C4-2B (cell line): ENCODE measurements at regions not wholly inside any gene's neighbourhood (a gene's known extent, or its start where the extent isn't known, plus 50 kb on each side); places are given as distances from the start of the nearest gene placed in this dataset.
"Not testable (repeated sequence)": the region's sequence is repeated elsewhere in the genome, so short reads cannot be mapped to it uniquely, and the experiment has no call there.

ENCODE experiments used
- H3K27ac ChIP-seq: fragments of 450-650 bp; 2 replicates; pipeline ENCODE4 v1.5.1; 2017
- CTCF ChIP-seq: fragments of 450-650 bp; conservative IDR thresholded peaks from 2 replicates; pipeline ENCODE4 v1.5.1; 2017; ENCODE audit warnings: mild to moderate bottlenecking
- ZFX ChIP-seq: fragments of 450-650 bp; IDR thresholded peaks from 2 replicates; pipeline ENCODE4 v1.6.1; 2017

GRCh38 chr7:81232084-81232799 lies 313.4 kb upstream of the SEMA3C start:
- no peak overlapping the region for H3K27ac ChIP-seq
- no peak for TF ChIP-seq ZFX
- no peak for TF ChIP-seq CTCF

GRCh38 chr7:81231301-81231838 lies 312.5 kb upstream of the SEMA3C start:
- TF ChIP-seq CTCF (no peak), ZFX (no peak)
- H3K27ac ChIP-seq = no peak overlapping the region

GRCh38 chr7:81226234-81226633 lies 307.4 kb upstream of the SEMA3C start:
- no peak for TF ChIP-seq CTCF
- no peak for TF ChIP-seq ZFX
- H3K27ac ChIP-seq = no peak overlapping the region

- H3K27ac ChIP-seq = not testable (repeated sequence)
These were observed 303.8 kb upstream of the SEMA3C start for GRCh38 chr7:81222692-81223091.

GRCh38 chr7:81221527-81222217 lies 302.8 kb upstream of the SEMA3C start:
- H3K27ac ChIP-seq = no peak overlapping the region
- TF ChIP-seq ZFX = no peak
- TF ChIP-seq CTCF = no peak

GRCh38 chr7:81218480-81219106 lies 299.7 kb upstream of the SEMA3C start:
- no peak overlapping the region for H3K27ac ChIP-seq
- TF ChIP-seq ZFX (no peak), CTCF (no peak)

GRCh38 chr7:81213394-81213793 lies 294.5 kb upstream of the SEMA3C start:
- no peak overlapping the region for H3K27ac ChIP-seq
- TF ChIP-seq CTCF (no peak), ZFX (no peak)
